ENCODE measurements at regions not wholly inside any gene's neighbourhood (a gene's known extent, or its start where the extent isn't known, plus 50 kb on each side); places are given as distances from the start of the nearest gene placed in this dataset.

- TF ChIP-seq CTCF (IDR thresholded peaks at IDR 0.05) = no peak
- TF ChIP-seq ZFX (IDR thresholded peaks at IDR 0.05; ENCODE audit: borderline replicate concordance) = no peak
Observed at GRCh38 chr10:6780008-6780677, 200.1 kb upstream of the PRKCQ start.
